ENCODE measurements at regions not wholly inside any gene's neighbourhood (a gene's known extent, or its start where the extent isn't known, plus 50 kb on each side); places are given as distances from the start of the nearest gene placed in this dataset.

GRCh38 chr10:128578766-128579165, 452.5 kb upstream of the MKI67 start:
- no peaks in the 10 kb centered on the region for H3K4me1 ChIP-seq (ENCODE audit: insufficient read depth, low read length)
- ATAC-seq (no peak), FAIRE-seq (no peak), DNase-seq (ENCODE audit: low spot score) (no peak)
- no peaks in the 10 kb centered on the region for H3K36me3 ChIP-seq (replicated peaks in 1 of 2; ENCODE audit: control insufficient read depth in 1 of 2, insufficient read depth in 2 of 2, low read length in 2 of 2)
- H3K79me2 ChIP-seq (ENCODE audit: insufficient read depth, low read length) = no peaks in the 10 kb centered on the region
- H4K20me1 ChIP-seq (ENCODE audit: insufficient read depth, low read length) = no peaks in the 10 kb centered on the region
- intact Hi-C loops (cut with micrococcal nuclease; ENCODE audit: unreplicated experiment) = no loop called here
- 44% methylated on average over 5 of the region's 5 CpGs for WGBS (ENCODE audit: low lambda C conversion rate)
- in situ Hi-C loops (cut with HindIII; ENCODE audit: extremely low pct_ligation_motif_present, low pct_unique_long_range_greater_than_20kb) = no loop called here
- H3K27me3 ChIP-seq (ENCODE audit: control insufficient read depth in 1 of 2, insufficient read depth in 2 of 2, low read length in 2 of 2) = peaks cover 3% of the 10 kb centered on the region in 2 experiments; a peak in 3 of 5 replicates
- POLR2A ChIA-PET = no interaction called here
- H3K4me3 ChIP-seq (replicated peaks in 1 of 3; ENCODE audit: insufficient read depth in 1 of 3, low read depth in 2 of 3, low read length in 3 of 3) = no peak overlapping the region
- CTCF ChIA-PET (ENCODE audit: low intra/inter-chr PET ratio, low total read pairs) = no interaction called here
- TF ChIP-seq TGIF2 (CRISPR knock-in tag; IDR thresholded peaks at IDR 0.05) (no peak), ZNF800 (CRISPR knock-in tag; IDR thresholded peaks at IDR 0.05) (no peak), TRIM24 (CRISPR knock-in tag; IDR thresholded peaks at IDR 0.05) (no peak), MAF1 (CRISPR knock-in tag; IDR thresholded peaks at IDR 0.05; ENCODE audit: borderline replicate concordance) (no peak), E2F5 (CRISPR knock-in tag; conservative IDR thresholded peaks at IDR 0.05) (no peak), NBN (conservative IDR thresholded peaks at IDR 0.05) (no peak), ISL2 (CRISPR knock-in tag; IDR thresholded peaks at IDR 0.05) (no peak), TBX3 (IDR thresholded peaks at IDR 0.05; ENCODE audit: borderline replicate concordance) (no peak)
- TF ChIP-seq, protein P1, sequence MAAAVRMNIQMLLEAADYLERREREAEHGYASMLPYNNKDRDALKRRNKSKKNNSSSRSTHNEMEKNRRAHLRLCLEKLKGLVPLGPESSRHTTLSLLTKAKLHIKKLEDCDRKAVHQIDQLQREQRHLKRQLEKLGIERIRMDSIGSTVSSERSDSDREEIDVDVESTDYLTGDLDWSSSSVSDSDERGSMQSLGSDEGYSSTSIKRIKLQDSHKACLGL (CRISPR knock-in tag; IDR thresholded peaks at IDR 0.05) = no peak
- H3K9me3 ChIP-seq (ENCODE audit: low read length) = no peaks in the 10 kb centered on the region
- H3K4me2 ChIP-seq (ENCODE audit: low read depth, low read length) = no peak overlapping the region
- no TSS peak for BruUV-seq (replicated peaks)
- H2AFZ ChIP-seq (ENCODE audit: low read length) = no peak overlapping the region
- H3K9ac ChIP-seq (ENCODE audit: insufficient read depth, low read depth, low read length) = no peak overlapping the region
- no peak overlapping the region for H3K27ac ChIP-seq (ENCODE audit: extremely low read length, insufficient read depth, low read length)

Measured in HepG2 (cell line).